Renal cortex interstitium (tissue), 11 donors: ENCODE measurements at regions not wholly inside any gene's neighbourhood (a gene's known extent, or its start where the extent isn't known, plus 50 kb on each side); places are given as distances from the start of the nearest gene placed in this dataset.
A peak's percentile ranks its signal among the peaks of the same experiment; 100 is the strongest.
"Not testable (repeated sequence)": the region's sequence is repeated elsewhere in the genome, so short reads cannot be mapped to it uniquely, and the experiment has no call there.

ENCODE experiments used
- DNase-seq, 11 donors: peaks; one replicate each; pipeline ENCODE4 v3.0.0-alpha.2; 2013; ENCODE audit warnings: low read depth in 9 of 11, low spot score in 4 of 11; ENCODE audit errors: extremely low read depth in 1 of 11

- no peak for DNase-seq
These were observed 248.7 kb downstream of the RNF152 start for GRCh38 chr18:61643884-61644647.

- DNase-seq, result no peak
These were observed 252.9 kb downstream of the RNF152 start for GRCh38 chr18:61639886-61640285.

- DNase-seq, result no peak
These were observed 254.8 kb downstream of the RNF152 start for GRCh38 chr18:61637905-61638595.

- DNase-seq, result no peak
These were observed 255.5 kb downstream of the RNF152 start for GRCh38 chr18:61637319-61637718.

GRCh38 chr18:61635901-61636528 is 256.8 kb downstream of the RNF152 start:
- peak in 10 of 11 donors; percentile 23 to 59 (median 30) for DNase-seq

- DNase-seq, result no peak
These were observed 264.7 kb downstream of the RNF152 start for GRCh38 chr18:61628085-61628484.

GRCh38 chr18:61624631-61625030 is 268.2 kb downstream of the RNF152 start:
- not testable (repeated sequence) for DNase-seq

GRCh38 chr18:61619783-61620182 is 273.0 kb downstream of the RNF152 start:
- no peak for DNase-seq

GRCh38 chr18:61618816-61619215 is 274.0 kb downstream of the RNF152 start:
- DNase-seq, result no peak

GRCh38 chr18:61616111-61616610 is 276.6 kb downstream of the RNF152 start:
- DNase-seq, result no peak

- DNase-seq, result no peak
These were observed 279.3 kb downstream of the CDH20 start for GRCh38 chr18:61612517-61612916.

- no peak for DNase-seq
These were observed 275.9 kb downstream of the CDH20 start for GRCh38 chr18:61609131-61609530.

- no peak for DNase-seq
These were observed 275.1 kb downstream of the CDH20 start for GRCh38 chr18:61608316-61608715.

GRCh38 chr18:61607867-61608266 is 274.6 kb downstream of the CDH20 start:
- no peak for DNase-seq

GRCh38 chr18:61606759-61607158 is 273.5 kb downstream of the CDH20 start:
- peak in 7 of 11 donors; percentile 17 to 48 (median 38) for DNase-seq

GRCh38 chr18:61606068-61606660 is 272.9 kb downstream of the CDH20 start:
- DNase-seq, result peak in 9 of 11 donors; percentile 24 to 56 (median 42)

GRCh38 chr18:61605376-61606067 is 272.3 kb downstream of the CDH20 start:
- DNase-seq, result no peak
